ENCODE measurements at regions not wholly inside any gene's neighbourhood (a gene's known extent, or its start where the extent isn't known, plus 50 kb on each side); places are given as distances from the start of the nearest gene placed in this dataset.

DNA sequence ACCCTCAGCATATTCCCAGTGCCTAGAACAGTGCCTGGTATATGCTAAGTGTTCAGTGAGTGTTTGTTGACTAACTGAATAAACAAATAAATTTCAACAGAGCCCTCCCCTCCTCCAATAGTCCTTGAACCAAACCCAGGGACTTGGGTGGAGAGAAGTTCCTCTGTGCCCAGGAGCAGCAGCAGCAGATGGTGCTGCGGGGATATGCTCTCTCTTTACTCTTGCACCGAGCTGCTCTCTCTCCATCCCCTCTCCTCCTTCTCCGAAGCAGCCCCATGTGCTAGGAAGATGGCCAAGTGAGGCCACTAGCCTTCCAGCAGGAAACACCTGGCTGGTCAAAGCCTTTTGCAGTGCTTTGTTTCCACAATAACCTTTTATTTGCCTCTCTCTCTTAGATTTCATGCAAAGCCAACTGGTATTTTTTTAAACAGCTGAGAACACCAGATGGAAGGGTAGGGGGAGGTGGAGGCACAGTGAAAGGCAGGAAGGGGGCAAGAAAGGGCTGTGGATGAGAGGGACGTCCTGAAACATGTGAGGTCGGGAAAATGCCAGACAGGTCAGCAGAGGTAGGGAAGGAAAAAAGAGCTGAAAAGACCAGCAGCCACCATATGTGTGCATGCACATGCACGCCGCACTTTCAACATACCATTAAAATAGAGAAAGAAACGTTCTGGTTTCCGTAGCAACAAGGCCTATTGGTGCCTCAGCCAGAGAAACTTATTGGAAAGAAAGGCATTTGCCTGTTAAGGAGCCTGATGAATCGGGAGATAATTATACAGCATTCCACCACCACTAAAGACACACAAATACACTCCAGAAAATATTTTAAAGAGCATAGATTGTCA, 78.9 kb downstream of the EMP1 start:
- TF ChIP-seq, protein P1, sequence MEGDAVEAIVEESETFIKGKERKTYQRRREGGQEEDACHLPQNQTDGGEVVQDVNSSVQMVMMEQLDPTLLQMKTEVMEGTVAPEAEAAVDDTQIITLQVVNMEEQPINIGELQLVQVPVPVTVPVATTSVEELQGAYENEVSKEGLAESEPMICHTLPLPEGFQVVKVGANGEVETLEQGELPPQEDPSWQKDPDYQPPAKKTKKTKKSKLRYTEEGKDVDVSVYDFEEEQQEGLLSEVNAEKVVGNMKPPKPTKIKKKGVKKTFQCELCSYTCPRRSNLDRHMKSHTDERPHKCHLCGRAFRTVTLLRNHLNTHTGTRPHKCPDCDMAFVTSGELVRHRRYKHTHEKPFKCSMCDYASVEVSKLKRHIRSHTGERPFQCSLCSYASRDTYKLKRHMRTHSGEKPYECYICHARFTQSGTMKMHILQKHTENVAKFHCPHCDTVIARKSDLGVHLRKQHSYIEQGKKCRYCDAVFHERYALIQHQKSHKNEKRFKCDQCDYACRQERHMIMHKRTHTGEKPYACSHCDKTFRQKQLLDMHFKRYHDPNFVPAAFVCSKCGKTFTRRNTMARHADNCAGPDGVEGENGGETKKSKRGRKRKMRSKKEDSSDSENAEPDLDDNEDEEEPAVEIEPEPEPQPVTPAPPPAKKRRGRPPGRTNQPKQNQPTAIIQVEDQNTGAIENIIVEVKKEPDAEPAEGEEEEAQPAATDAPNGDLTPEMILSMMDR (IDR thresholded peaks at IDR 0.05; ENCODE audit: low read depth, low read length, missing control alignments), result no peak
- DNase-seq, result no peak
- Histone ChIP-seq H3K27me3 (replicated peaks) (peaks cover 11% of the 10 kb centered on the region), H3K27ac (no peak overlapping the region), H3K36me3 (replicated peaks) (no peaks in the 10 kb centered on the region), H3K4me3 (ENCODE audit: low read depth, low read length) (no peak overlapping the region)
- in situ Hi-C loops (cut with HindIII; ENCODE audit: low pct_ligation_motif_present, low sequenced_read_pairs), result no loop called here

DNA sequence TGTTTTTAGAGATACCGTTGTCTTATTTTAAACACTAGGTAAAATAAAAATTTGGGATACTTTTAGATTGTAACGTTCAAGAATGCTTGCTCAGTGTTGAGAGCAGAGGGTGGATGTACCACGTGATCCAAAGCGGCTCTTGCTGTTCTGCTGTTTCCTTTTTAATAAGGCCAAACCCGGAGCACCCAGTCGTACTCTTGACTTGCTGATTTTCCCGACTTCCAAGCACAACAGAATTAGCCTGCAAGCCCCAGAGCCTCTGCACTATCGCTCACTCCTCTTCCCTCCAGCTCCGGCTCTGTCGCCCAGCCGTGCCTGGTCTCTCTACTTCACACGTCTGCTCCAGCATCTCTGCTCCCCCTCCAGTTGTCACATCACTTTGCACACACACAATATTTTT, 77.3 kb downstream of the EMP1 start:
- Histone ChIP-seq H3K27me3 (replicated peaks) (peaks cover 11% of the 10 kb centered on the region), H3K4me3 (ENCODE audit: low read depth, low read length) (no peak overlapping the region), H3K27ac (no peak overlapping the region), H3K36me3 (replicated peaks) (no peaks in the 10 kb centered on the region)
- TF ChIP-seq, protein P1 (IDR thresholded peaks at IDR 0.05; ENCODE audit: low read depth, low read length, missing control alignments), result no peak
- in situ Hi-C loops (cut with HindIII; ENCODE audit: low pct_ligation_motif_present, low sequenced_read_pairs), result no loop called here
- no peak for DNase-seq

- no peak for DNase-seq
- in situ Hi-C loops (cut with HindIII; ENCODE audit: low pct_ligation_motif_present, low sequenced_read_pairs), result no loop called here
- peaks cover 11% of the 10 kb centered on the region for H3K27me3 ChIP-seq (replicated peaks)
- no peak overlapping the region for H3K4me3 ChIP-seq (ENCODE audit: low read depth, low read length)
- no peaks in the 10 kb centered on the region for H3K36me3 ChIP-seq (replicated peaks)
- no peak overlapping the region for H3K27ac ChIP-seq
- TF ChIP-seq, protein P1 (IDR thresholded peaks at IDR 0.05; ENCODE audit: low read depth, low read length, missing control alignments), result no peak
Observed at GRCh38 chr12:13273097-13273496, 76.6 kb downstream of the EMP1 start.

DNA sequence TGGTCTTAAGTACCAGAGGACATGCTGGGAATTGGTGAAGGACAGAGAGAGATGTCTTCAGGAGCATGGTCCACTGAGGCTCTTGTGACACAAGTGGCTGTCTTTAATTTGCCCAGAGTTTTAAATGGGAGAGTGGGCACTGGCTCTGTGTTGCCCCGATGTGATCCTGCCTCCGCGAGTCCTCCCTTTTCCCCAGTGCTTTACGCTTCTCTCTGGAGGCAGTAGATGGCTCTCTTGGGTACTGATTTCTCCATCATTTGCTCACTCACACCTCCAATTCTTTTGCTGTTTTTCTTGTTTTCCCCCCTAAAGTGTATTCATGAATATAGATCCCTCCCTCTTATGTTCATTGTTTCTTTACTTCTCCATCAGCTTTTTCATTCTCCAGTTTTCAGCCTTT, 74.3 kb downstream of the EMP1 start:
- in situ Hi-C loops (cut with HindIII; ENCODE audit: low pct_ligation_motif_present, low sequenced_read_pairs), result no loop called here
- Histone ChIP-seq H3K27me3 (replicated peaks) (peaks cover 4% of the 10 kb centered on the region), H3K27ac (no peak overlapping the region), H3K36me3 (replicated peaks) (no peaks in the 10 kb centered on the region), H3K4me3 (ENCODE audit: low read depth, low read length) (no peak overlapping the region)
- TF ChIP-seq, protein P1 (IDR thresholded peaks at IDR 0.05; ENCODE audit: low read depth, low read length, missing control alignments), result no peak
- no peak for DNase-seq
